IPS-18c (cell line): ENCODE measurements at regions not wholly inside any gene's neighbourhood (a gene's known extent, or its start where the extent isn't known, plus 50 kb on each side); places are given as distances from the start of the nearest gene placed in this dataset.

Experiments
- H3K4me3 ChIP-seq: 2 replicates; pipeline ENCODE4 v1.7.0; 2013; ENCODE audit warnings: low read depth, mild to moderate bottlenecking, low read length, moderate library complexity; ENCODE audit not compliant: insufficient read depth
- H3K9me3 ChIP-seq: one replicate; pipeline ENCODE4 v1.6.1; 2013; ENCODE audit warnings: mild to moderate bottlenecking, low read length, moderate library complexity; ENCODE audit not compliant: control insufficient read depth, insufficient read depth

- Histone ChIP-seq H3K4me3 (no peak overlapping the region), H3K9me3 (no peaks in the 10 kb centered on the region)
Measured at GRCh38 chr7:46015107-46015868, 94.2 kb upstream of the IGFBP3 start.

GRCh38 chr7:46011501-46011900 is 90.4 kb upstream of the IGFBP3 start:
- H3K4me3 ChIP-seq: no peak overlapping the region
- H3K9me3 ChIP-seq: no peaks in the 10 kb centered on the region

- no peak overlapping the region for H3K4me3 ChIP-seq
- H3K9me3 ChIP-seq: no peaks in the 10 kb centered on the region
Measured at GRCh38 chr7:46011059-46011458, 90.0 kb upstream of the IGFBP3 start.

- Histone ChIP-seq H3K9me3 (no peaks in the 10 kb centered on the region), H3K4me3 (no peak overlapping the region)
Measured at GRCh38 chr7:46009211-46009610, 88.1 kb upstream of the IGFBP3 start.

GRCh38 chr7:46007990-46008643 is 87.0 kb upstream of the IGFBP3 start:
- Histone ChIP-seq H3K9me3 (no peaks in the 10 kb centered on the region), H3K4me3 (no peak overlapping the region)

GRCh38 chr7:46007194-46007593 is 86.1 kb upstream of the IGFBP3 start:
- no peak overlapping the region for H3K4me3 ChIP-seq
- no peaks in the 10 kb centered on the region for H3K9me3 ChIP-seq

GRCh38 chr7:46006723-46007122 is 85.7 kb upstream of the IGFBP3 start:
- Histone ChIP-seq H3K9me3 (no peaks in the 10 kb centered on the region), H3K4me3 (no peak overlapping the region)

GRCh38 chr7:46006212-46006611 is 85.1 kb upstream of the IGFBP3 start:
- H3K9me3 ChIP-seq: no peaks in the 10 kb centered on the region
- no peak overlapping the region for H3K4me3 ChIP-seq

- no peak overlapping the region for H3K4me3 ChIP-seq
- H3K9me3 ChIP-seq: no peaks in the 10 kb centered on the region
Measured at GRCh38 chr7:46004965-46005364, 83.9 kb upstream of the IGFBP3 start.

- Histone ChIP-seq H3K9me3 (no peaks in the 10 kb centered on the region), H3K4me3 (no peak overlapping the region)
Measured at GRCh38 chr7:46003896-46004875, 83.1 kb upstream of the IGFBP3 start.

- Histone ChIP-seq H3K9me3 (no peaks in the 10 kb centered on the region), H3K4me3 (no peak overlapping the region)
Measured at GRCh38 chr7:46003161-46003560, 82.1 kb upstream of the IGFBP3 start.

- H3K4me3 ChIP-seq: no peak overlapping the region
Measured at GRCh38 chr7:46000513-46000912, 79.4 kb upstream of the IGFBP3 start.

GRCh38 chr7:45999541-45999940 is 78.5 kb upstream of the IGFBP3 start:
- Histone ChIP-seq H3K4me3 (no peak overlapping the region), H3K9me3 (no peaks in the 10 kb centered on the region)

More at GRCh38 chr7:46000513-46000912, 79.4 kb upstream of the IGFBP3 start:
- H3K9me3 ChIP-seq: no peaks in the 10 kb centered on the region

GRCh38 chr7:45998506-45998905 is 77.4 kb upstream of the IGFBP3 start:
- no peak overlapping the region for H3K4me3 ChIP-seq
- no peaks in the 10 kb centered on the region for H3K9me3 ChIP-seq

GRCh38 chr7:45993621-45994020 is 72.5 kb upstream of the IGFBP3 start:
- no peak overlapping the region for H3K4me3 ChIP-seq
- no peaks in the 10 kb centered on the region for H3K9me3 ChIP-seq

GRCh38 chr7:45992826-45993225 is 71.8 kb upstream of the IGFBP3 start:
- Histone ChIP-seq H3K4me3 (no peak overlapping the region), H3K9me3 (no peaks in the 10 kb centered on the region)

GRCh38 chr7:45990276-45990675 is 69.2 kb upstream of the IGFBP3 start:
- no peaks in the 10 kb centered on the region for H3K9me3 ChIP-seq
- H3K4me3 ChIP-seq: no peak overlapping the region
